OCI-LY7 (cell line): ENCODE measurements at regions not wholly inside any gene's neighbourhood (a gene's known extent, or its start where the extent isn't known, plus 50 kb on each side); places are given as distances from the start of the nearest gene placed in this dataset.

Experiments
- BruUV-seq: library from RNA; stranded (reverse); fragments of 400-500 nt; replicated peaks from 2 replicates; lab custom pipeline; 2021; lab: Mats Ljungman, UMichigan
- CTCF ChIA-PET: fragments of 300-600 bp; sonication (Branson Sonifier 250); formaldehyde crosslinking; loops from one replicate; lab custom pipeline; 2022; ENCODE audit warnings: antibody characterized with exemption; ENCODE audit not compliant: unreplicated experiment; lab: Charles Lee
- POLR2A ChIA-PET: fragments of 300-600 bp; sonication (Branson Sonifier 250); formaldehyde crosslinking; loops from one replicate; lab custom pipeline; 2022; ENCODE audit warnings: antibody characterized with exemption; lab: Charles Lee
- DNase-seq: peaks from one replicate; pipeline ENCODE4 v3.0.0-alpha.2; 2015; ENCODE audit warnings: low spot score
- H2AFZ ChIP-seq: fragments of 200-600 bp; sonication (generic), shearing (Covaris generic); 2 replicates; pipeline ENCODE4 v1.6.1; 2014; ENCODE audit warnings: mild to moderate bottlenecking, antibody characterized with exemption, low read length, moderate library complexity
- H3K27ac ChIP-seq: fragments of 200-600 bp; sonication (generic); 2 replicates; pipeline ENCODE4 v1.5.1; 2014; ENCODE audit warnings: mixed run types, low read depth, mild to moderate bottlenecking, moderate library complexity, low read length, inconsistent platforms; ENCODE audit not compliant: poor library complexity, severe bottlenecking
- H3K36me3 ChIP-seq: fragments of 200-600 bp; sonication (generic); 2 replicates; pipeline ENCODE4 v1.6.1; 2014; ENCODE audit warnings: mild to moderate bottlenecking, antibody characterized with exemption, low read length, moderate library complexity, mixed read lengths; ENCODE audit not compliant: insufficient read depth
- H3K4me1 ChIP-seq: fragments of 200-600 bp; sonication (generic); 2 replicates; pipeline ENCODE4 v1.5.1; 2014; ENCODE audit warnings: mild to moderate bottlenecking, low read length; ENCODE audit not compliant: insufficient read depth, poor library complexity, severe bottlenecking
- H3K4me2 ChIP-seq: fragments of 200-600 bp; sonication (generic); 2 replicates; pipeline ENCODE4 v1.6.1; 2014; ENCODE audit warnings: mild to moderate bottlenecking, low read length
- H3K4me3 ChIP-seq: fragments of 200-600 bp; sonication (generic); 2 replicates; pipeline ENCODE4 v1.5.1; 2014; ENCODE audit warnings: mild to moderate bottlenecking, low read depth, low read length; ENCODE audit not compliant: poor library complexity, severe bottlenecking
- H3K79me2 ChIP-seq: fragments of 200-600 bp; sonication (generic); 2 replicates; pipeline ENCODE4 v1.6.1; 2016; ENCODE audit warnings: low read depth, mild to moderate bottlenecking, low read length, moderate library complexity, mixed read lengths; ENCODE audit not compliant: insufficient read depth
- H3K9me2 ChIP-seq: fragments of 200-600 bp; sonication (generic); 2 replicates; pipeline ENCODE4 v1.6.1; 2016; ENCODE audit warnings: mild to moderate bottlenecking, low read length, mixed read lengths; ENCODE audit not compliant: insufficient read depth
- H3K9me3 ChIP-seq: fragments of 200-600 bp; sonication (generic); 2 replicates; pipeline ENCODE4 v1.6.1; 2014; ENCODE audit warnings: mild to moderate bottlenecking, mixed run types, low read length, mixed read lengths
- H4K20me1 ChIP-seq: fragments of 200-600 bp; sonication (generic); 2 replicates; pipeline ENCODE4 v1.6.1; 2014; ENCODE audit warnings: mild to moderate bottlenecking, antibody characterized with exemption, low read length, moderate library complexity, mixed read lengths; ENCODE audit not compliant: insufficient read depth
- CTCF ChIP-seq: fragments of 200-600 bp; sonication (generic); conservative IDR thresholded peaks from 2 replicates; pipeline ENCODE4 v1.5.1; 2014; ENCODE audit warnings: mild to moderate bottlenecking, antibody characterized with exemption, low read length, moderate library complexity, mixed read lengths
- EZH2phosphoT487 ChIP-seq: fragments of 200-600 bp; sonication (generic); IDR thresholded peaks from 2 replicates; pipeline ENCODE4 v1.6.1; 2018; ENCODE audit warnings: low read depth, borderline replicate concordance, mild to moderate bottlenecking, mixed run types, antibody characterized with exemption, low read length, moderate library complexity, mixed read lengths
- intact Hi-C: fragments of 100-400 bp; cut with micrococcal nuclease; formaldehyde crosslinking; loops from one replicate; pipeline ENCODE4 v1.10.0; 2022; ENCODE audit not compliant: unreplicated experiment

DNA sequence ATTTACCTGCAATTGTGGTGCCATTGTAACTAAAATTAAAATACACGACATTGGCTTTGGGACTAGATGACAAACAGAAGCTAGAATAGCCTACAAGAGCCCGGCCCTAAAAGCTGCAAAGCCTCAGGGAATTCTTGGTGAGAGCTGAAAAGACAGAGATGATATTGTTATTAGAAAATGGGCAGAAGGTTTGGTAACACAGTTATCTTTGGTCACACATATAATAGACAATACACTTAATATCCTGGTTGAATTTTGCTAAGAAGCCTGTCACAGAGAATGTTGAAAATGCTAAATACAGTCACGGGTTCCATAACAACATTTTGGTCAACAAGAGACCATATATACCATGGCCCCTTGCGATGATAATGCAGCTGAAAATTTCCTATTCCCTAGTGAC lies 157.3 kb upstream of the CDH19 start:
- Histone ChIP-seq H3K9me3 (no peaks in the 10 kb centered on the region), H3K9me2 (no peaks in the 10 kb centered on the region), H3K4me1 (no peaks in the 10 kb centered on the region), H3K79me2 (no peaks in the 10 kb centered on the region), H3K36me3 (no peaks in the 10 kb centered on the region), H3K4me2 (no peak overlapping the region), H4K20me1 (no peaks in the 10 kb centered on the region), H3K4me3 (no peak overlapping the region), H2AFZ (no peak overlapping the region), H3K27ac (no peak overlapping the region)
- no TSS peak for BruUV-seq
- DNase-seq = no peak
- TF ChIP-seq EZH2phosphoT487 (no peak), CTCF (no peak)
- ChIA-PET POLR2A (interaction anchor here (0.7 kb wide), 1 partner anchor 81 kb away, joined by 3 read pairs; no protein-coding TSS in a partner anchor), CTCF (no interaction called here)
- intact Hi-C loops = no loop called here

DNA sequence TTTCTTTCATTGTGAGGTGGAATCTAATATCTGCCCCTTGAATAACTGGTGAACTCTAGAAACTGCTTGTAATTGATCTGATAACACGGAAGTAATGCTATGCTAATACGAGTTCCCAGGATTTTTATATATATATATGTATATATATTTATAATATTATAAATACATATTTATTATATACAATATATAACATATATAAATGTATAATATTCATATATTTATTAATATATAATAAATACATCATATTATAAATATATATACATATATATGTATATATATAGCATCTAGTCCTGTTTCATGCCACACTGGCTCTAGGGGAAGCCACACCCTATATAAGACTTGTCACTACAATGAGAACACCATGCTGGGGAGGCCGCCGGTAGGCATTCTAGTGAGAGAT lies 156.7 kb upstream of the CDH19 start:
- CTCF ChIA-PET = no interaction called here

More for the DNA sequence above, 156.7 kb upstream of the CDH19 start:
- intact Hi-C loops = no loop called here
- no peak overlapping the region for H3K4me2 ChIP-seq
- H4K20me1 ChIP-seq = no peaks in the 10 kb centered on the region
- H3K27ac ChIP-seq = no peak overlapping the region
- POLR2A ChIA-PET = no interaction called here
- H3K36me3 ChIP-seq = no peaks in the 10 kb centered on the region
- H3K4me1 ChIP-seq = no peaks in the 10 kb centered on the region
- H3K4me3 ChIP-seq = no peak overlapping the region
- H3K79me2 ChIP-seq = no peaks in the 10 kb centered on the region
- no peaks in the 10 kb centered on the region for H3K9me2 ChIP-seq
- no TSS peak for BruUV-seq
- no peaks in the 10 kb centered on the region for H3K9me3 ChIP-seq
- DNase-seq = no peak
- H2AFZ ChIP-seq = no peak overlapping the region
- TF ChIP-seq CTCF (no peak), EZH2phosphoT487 (no peak)
